ENCODE measurements at regions not wholly inside any gene's neighbourhood (a gene's known extent, or its start where the extent isn't known, plus 50 kb on each side); places are given as distances from the start of the nearest gene placed in this dataset.
"Not testable (repeated sequence)": the region's sequence is repeated elsewhere in the genome, so short reads cannot be mapped to it uniquely, and the experiment has no call there.

- H3K4me3 ChIP-seq: no peak overlapping the region
- no peak for DNase-seq (ENCODE audit: low read depth in 1 of 2, low spot score in 1 of 2)
- H3K9me3 ChIP-seq (ENCODE audit: low read depth): no peaks in the 10 kb centered on the region
- H3K4me1 ChIP-seq (ENCODE audit: low read depth): no peaks in the 10 kb centered on the region
- no peaks in the 10 kb centered on the region for H3K27me3 ChIP-seq
- no peaks in the 10 kb centered on the region for H3K36me3 ChIP-seq
- H3K27ac ChIP-seq: no peak overlapping the region
- no peak for TF ChIP-seq CTCF (IDR thresholded peaks at IDR 0.05; ENCODE audit: low read depth, low read length)
Observed at GRCh38 chr9:3646226-3646625, 120.4 kb upstream of the RFX3 start.

GRCh38 chr9:3642075-3642474, 116.3 kb upstream of the RFX3 start:
- not testable (repeated sequence) for H3K9me3 ChIP-seq (ENCODE audit: low read depth); H3K4me1 ChIP-seq (ENCODE audit: low read depth); DNase-seq (ENCODE audit: low read depth in 1 of 2, low spot score in 1 of 2); H3K4me3 ChIP-seq; H3K27me3 ChIP-seq; H3K36me3 ChIP-seq; H3K27ac ChIP-seq

GRCh38 chr9:3629495-3629894, 103.7 kb upstream of the RFX3 start:
- H3K9me3 ChIP-seq (ENCODE audit: low read depth): no peaks in the 10 kb centered on the region
- DNase-seq (ENCODE audit: low read depth in 1 of 2, low spot score in 1 of 2): no peak
- H3K36me3 ChIP-seq: no peaks in the 10 kb centered on the region
- no peaks in the 10 kb centered on the region for H3K27me3 ChIP-seq
- TF ChIP-seq CTCF (IDR thresholded peaks at IDR 0.05; ENCODE audit: low read depth, low read length): no peak
- no peak overlapping the region for H3K27ac ChIP-seq
- H3K4me3 ChIP-seq: no peak overlapping the region
- no peaks in the 10 kb centered on the region for H3K4me1 ChIP-seq (ENCODE audit: low read depth)

- Histone ChIP-seq H3K36me3 (no peaks in the 10 kb centered on the region), H3K27ac (no peak overlapping the region), H3K9me3 (ENCODE audit: low read depth) (no peaks in the 10 kb centered on the region), H3K27me3 (no peaks in the 10 kb centered on the region), H3K4me1 (ENCODE audit: low read depth) (no peaks in the 10 kb centered on the region), H3K4me3 (no peak overlapping the region)
- TF ChIP-seq CTCF (IDR thresholded peaks at IDR 0.05; ENCODE audit: low read depth, low read length): no peak
- DNase-seq (ENCODE audit: low read depth in 1 of 2, low spot score in 1 of 2): no peak
Observed at GRCh38 chr9:3628239-3628638, 102.4 kb upstream of the RFX3 start.

GRCh38 chr9:3608011-3608410, 82.2 kb upstream of the RFX3 start:
- H3K36me3 ChIP-seq: no peaks in the 10 kb centered on the region
- no peak for TF ChIP-seq CTCF (IDR thresholded peaks at IDR 0.05; ENCODE audit: low read depth, low read length)
- no peak for DNase-seq (ENCODE audit: low read depth in 1 of 2, low spot score in 1 of 2)
- H3K4me3 ChIP-seq: no peak overlapping the region
- no peak overlapping the region for H3K27ac ChIP-seq
- no peaks in the 10 kb centered on the region for H3K9me3 ChIP-seq (ENCODE audit: low read depth)
- H3K4me1 ChIP-seq (ENCODE audit: low read depth): no peaks in the 10 kb centered on the region
- no peaks in the 10 kb centered on the region for H3K27me3 ChIP-seq

- Histone ChIP-seq H3K4me3 (no peak overlapping the region), H3K4me1 (ENCODE audit: low read depth) (no peaks in the 10 kb centered on the region), H3K27me3 (no peaks in the 10 kb centered on the region), H3K27ac (no peak overlapping the region), H3K9me3 (ENCODE audit: low read depth) (no peaks in the 10 kb centered on the region), H3K36me3 (no peaks in the 10 kb centered on the region)
- TF ChIP-seq CTCF (IDR thresholded peaks at IDR 0.05; ENCODE audit: low read depth, low read length): no peak
- no peak for DNase-seq (ENCODE audit: low read depth in 1 of 2, low spot score in 1 of 2)
Observed at GRCh38 chr9:3600672-3601071, 74.9 kb upstream of the RFX3 start.

All from cardiac muscle cell (in vitro differentiated cells and primary cell).